WTC11 (cell line): ENCODE measurements at regions not wholly inside any gene's neighbourhood (a gene's known extent, or its start where the extent isn't known, plus 50 kb on each side); places are given as distances from the start of the nearest gene placed in this dataset.

ENCODE experiments used
- ATAC-seq: fragments of 200-7000 bp; cut with Tn5 transposase; 2 replicates; pipeline ENCODE4 v1.10.0; 2021; ENCODE audit warnings: mild to moderate bottlenecking, moderate library complexity
- CTCF ChIA-PET: fragments of 300-600 bp; sonication (Branson Sonifier 250); formaldehyde crosslinking; loops from one replicate; lab custom pipeline; 2021; ENCODE audit warnings: antibody characterized with exemption; lab: Charles Lee
- POLR2A ChIA-PET: fragments of 350-600 bp; sonication (Branson Sonifier 250); formaldehyde crosslinking; loops from one replicate; lab custom pipeline; 2021; ENCODE audit warnings: antibody characterized with exemption; lab: Charles Lee
- DNase-seq: peaks from one replicate; pipeline ENCODE4 v3.0.0; 2021; ENCODE audit warnings: low spot score
- H3K27ac Mint-ChIP-seq: 2 replicates; pipeline ENCODE4 v1.8.0; 2021; ENCODE audit warnings: mixed read lengths
- H3K27me3 Mint-ChIP-seq: 2 replicates; pipeline ENCODE4 v1.8.0; 2021; ENCODE audit warnings: low read depth, mild to moderate bottlenecking, moderate library complexity, mixed read lengths
- H3K36me3 Mint-ChIP-seq: 2 replicates; pipeline ENCODE4 v1.8.0; 2021; ENCODE audit warnings: mixed read lengths
- H3K4me1 Mint-ChIP-seq: 2 replicates; pipeline ENCODE4 v1.8.0; 2022; ENCODE audit warnings: mixed read lengths
- H3K4me3 Mint-ChIP-seq: 2 replicates; pipeline ENCODE4 v1.8.0; 2021; ENCODE audit warnings: mild to moderate bottlenecking, moderate library complexity, mixed read lengths
- H3K9me3 Mint-ChIP-seq: 2 replicates; pipeline ENCODE4 v1.8.0; 2021; ENCODE audit warnings: mixed read lengths
- CTCF ChIP-seq: fragments of 200-600 bp; IDR thresholded peaks from 2 replicates; pipeline ENCODE4 v1.8.0; 2022; ENCODE audit warnings: antibody characterized with exemption
- E2F4 ChIP-seq: sonication (generic); formaldehyde crosslinking; IDR thresholded peaks from 2 replicates; pipeline ENCODE4 v1.8.1; 2022; ENCODE audit warnings: low read depth, mild to moderate bottlenecking, moderate library complexity, missing genetic modification reagents, borderline replicate concordance
- GRHL2 ChIP-seq: fragments of 250-450 bp; sonication (Bioruptor Pico); IDR thresholded peaks from 2 replicates; pipeline ENCODE4 v1.8.0; 2022; ENCODE audit warnings: mild to moderate bottlenecking, moderate library complexity; ENCODE audit not compliant: insufficient replicate concordance, severe bottlenecking
- JAZF1 ChIP-seq: fragments of 250-450 bp; sonication (Bioruptor Pico); IDR thresholded peaks from 2 replicates; pipeline ENCODE4 v1.9.0; 2021; ENCODE audit warnings: moderate library complexity, mild to moderate bottlenecking, inconsistent platforms
- NFYB ChIP-seq: sonication (generic); formaldehyde crosslinking; conservative IDR thresholded peaks from 2 replicates; pipeline ENCODE4 v1.8.0; 2022; ENCODE audit warnings: low read depth, missing genetic modification reagents
- NR2C2 ChIP-seq: sonication (generic); formaldehyde crosslinking; IDR thresholded peaks from 2 replicates; pipeline ENCODE4 v1.8.0; 2022; ENCODE audit warnings: mild to moderate bottlenecking, missing genetic modification reagents
- OVOL2 ChIP-seq: fragments of 250-450 bp; sonication (Bioruptor Pico); IDR thresholded peaks from 2 replicates; pipeline ENCODE4 v1.9.0; 2021; ENCODE audit warnings: mild to moderate bottlenecking, borderline replicate concordance
- RELA ChIP-seq: sonication (generic); formaldehyde crosslinking; IDR thresholded peaks from 2 replicates; pipeline ENCODE4 v1.8.1; 2022; ENCODE audit warnings: missing genetic modification reagents, mild to moderate bottlenecking, borderline replicate concordance
- STAT6 ChIP-seq: sonication (generic); formaldehyde crosslinking; conservative IDR thresholded peaks from 2 replicates; pipeline ENCODE4 v1.8.1; 2023; ENCODE audit warnings: mild to moderate bottlenecking, low read depth, missing genetic modification reagents, moderate library complexity
- TP53 ChIP-seq: sonication (generic); formaldehyde crosslinking; IDR thresholded peaks from 2 replicates; pipeline ENCODE4 v1.8.1; 2023; ENCODE audit warnings: mild to moderate bottlenecking, missing genetic modification reagents
- ZBTB21 ChIP-seq: sonication (generic); formaldehyde crosslinking; IDR thresholded peaks from 2 replicates; pipeline ENCODE4 v1.8.1; 2023; ENCODE audit warnings: mild to moderate bottlenecking, missing genetic modification reagents, borderline replicate concordance
- ZBTB43 ChIP-seq: sonication (generic); formaldehyde crosslinking; IDR thresholded peaks from 2 replicates; pipeline ENCODE4 v1.8.1; 2023; ENCODE audit warnings: mild to moderate bottlenecking, missing genetic modification reagents
- ZMAT4 ChIP-seq: fragments of 250-450 bp; sonication (Bioruptor Pico); IDR thresholded peaks from 2 replicates; pipeline ENCODE4 v1.9.0; 2021; ENCODE audit warnings: mild to moderate bottlenecking
- ZNF138 ChIP-seq: sonication (generic); formaldehyde crosslinking; conservative IDR thresholded peaks from 2 replicates; pipeline ENCODE4 v1.8.1; 2022; ENCODE audit warnings: mild to moderate bottlenecking, moderate library complexity, missing genetic modification reagents
- ZNF263 ChIP-seq: sonication (generic); formaldehyde crosslinking; IDR thresholded peaks from 2 replicates; pipeline ENCODE4 v1.8.1; 2022; ENCODE audit warnings: low read depth, mild to moderate bottlenecking, moderate library complexity, missing genetic modification reagents
- ZNF396 ChIP-seq: fragments of 250-450 bp; sonication (Bioruptor Pico); IDR thresholded peaks from 2 replicates; pipeline ENCODE4 v1.8.0; 2021; ENCODE audit warnings: mild to moderate bottlenecking, moderate library complexity, borderline replicate concordance
- ZNF671 ChIP-seq: fragments of 250-450 bp; sonication (Bioruptor Pico); IDR thresholded peaks from 2 replicates; pipeline ENCODE4 v1.8.0; 2021; ENCODE audit warnings: mild to moderate bottlenecking

GRCh38 chr1:166705376-166706289 lies 133.6 kb upstream of the POGK start (continued):
- no peak for TF ChIP-seq ZBTB21 (CRISPR knock-in tag)
- no peak for TF ChIP-seq E2F4
- no peak for TF ChIP-seq ZBTB43 (CRISPR knock-in tag)
- TF ChIP-seq GRHL2 (CRISPR knock-in tag) = no peak
- no peak for TF ChIP-seq ZNF138 (CRISPR knock-in tag)
- no peak for TF ChIP-seq STAT6
- no peak for TF ChIP-seq RELA (CRISPR knock-in tag)
- TF ChIP-seq ZNF263 (CRISPR knock-in tag) = no peak
- no peak for TF ChIP-seq NFYB (CRISPR knock-in tag)

GRCh38 chr1:166716620-166717019 lies 122.7 kb upstream of the POGK start:
- no peak overlapping the region for H3K27ac Mint-ChIP-seq
- no peaks in the 10 kb centered on the region for H3K4me1 Mint-ChIP-seq
- ATAC-seq = no peak
- peaks cover 25% of the 10 kb centered on the region for H3K36me3 Mint-ChIP-seq
- DNase-seq = no peak
- ChIA-PET CTCF (no interaction called here), POLR2A (no interaction called here)
- H3K4me3 Mint-ChIP-seq = no peak overlapping the region
- peaks cover 2% of the 10 kb centered on the region; the same call in 1 of the 2 replicates for H3K27me3 Mint-ChIP-seq
- TF ChIP-seq CTCF (no peak), JAZF1 (CRISPR knock-in tag) (no peak), ZNF396 (CRISPR knock-in tag) (no peak)
- H3K9me3 Mint-ChIP-seq = peaks cover 72% of the 10 kb centered on the region

- H3K36me3 Mint-ChIP-seq = peaks cover 55% of the 10 kb centered on the region
- POLR2A ChIA-PET = no interaction called here
- ATAC-seq = no peak
Observed at GRCh38 chr1:166721145-166721544, 118.1 kb upstream of the POGK start.

More at GRCh38 chr1:166721145-166721544, 118.1 kb upstream of the POGK start:
- Mint-ChIP-seq H3K27me3 (no peaks in the 10 kb centered on the region; the same call in 1 of the 2 replicates), H3K4me3 (no peak overlapping the region), H3K9me3 (peaks cover 79% of the 10 kb centered on the region), H3K27ac (no peak overlapping the region), H3K4me1 (no peaks in the 10 kb centered on the region)
- CTCF ChIA-PET = no interaction called here
- TF ChIP-seq ZNF671 (CRISPR knock-in tag) (no peak), E2F4 (no peak), TP53 (no peak), ZMAT4 (CRISPR knock-in tag) (no peak), OVOL2 (no peak), NR2C2 (CRISPR knock-in tag) (no peak)
- no peak for DNase-seq
